ENCODE measurements at regions not wholly inside any gene's neighbourhood (a gene's known extent, or its start where the extent isn't known, plus 50 kb on each side); places are given as distances from the start of the nearest gene placed in this dataset.
"Not testable (repeated sequence)": the region's sequence is repeated elsewhere in the genome, so short reads cannot be mapped to it uniquely, and the experiment has no call there.

- DNase-seq (ENCODE audit: low read depth): not testable (repeated sequence)
These were observed 171.1 kb upstream of the CCNG1 start for GRCh38 chr5:163266249-163266648.

- peak; percentile 1 for DNase-seq (ENCODE audit: low read depth)
These were observed 167.8 kb upstream of the CCNG1 start for GRCh38 chr5:163269624-163270023.

GRCh38 chr5:163276466-163276865 is 160.9 kb upstream of the CCNG1 start:
- DNase-seq (ENCODE audit: low read depth): no peak

- not testable (repeated sequence) for DNase-seq (ENCODE audit: low read depth)
These were observed 156.5 kb upstream of the CCNG1 start for GRCh38 chr5:163280897-163281296.

GRCh38 chr5:163281512-163281911 is 155.9 kb upstream of the CCNG1 start:
- no peak for DNase-seq (ENCODE audit: low read depth)

- DNase-seq (ENCODE audit: low read depth): no peak
These were observed 143.6 kb upstream of the CCNG1 start for GRCh38 chr5:163293836-163294235.

- no peak for DNase-seq (ENCODE audit: low read depth)
These were observed 133.7 kb upstream of the CCNG1 start for GRCh38 chr5:163303718-163304117.

GRCh38 chr5:163305655-163306054 is 131.7 kb upstream of the CCNG1 start:
- no peak for DNase-seq (ENCODE audit: low read depth)

- DNase-seq (ENCODE audit: low read depth): no peak
These were observed 131.0 kb upstream of the CCNG1 start for GRCh38 chr5:163306421-163306820.

GRCh38 chr5:163309914-163310313 is 127.5 kb upstream of the CCNG1 start:
- no peak for DNase-seq (ENCODE audit: low read depth)

- DNase-seq (ENCODE audit: low read depth): no peak
These were observed 126.4 kb upstream of the CCNG1 start for GRCh38 chr5:163310997-163311396.

GRCh38 chr5:163312598-163312997 is 124.8 kb upstream of the CCNG1 start:
- DNase-seq (ENCODE audit: low read depth): no peak

- DNase-seq (ENCODE audit: low read depth): not testable (repeated sequence)
These were observed 124.3 kb upstream of the CCNG1 start for GRCh38 chr5:163313049-163313448.

- not testable (repeated sequence) for DNase-seq (ENCODE audit: low read depth)
These were observed 121.0 kb upstream of the CCNG1 start for GRCh38 chr5:163316374-163316773.

- no peak for DNase-seq (ENCODE audit: low read depth)
These were observed 118.7 kb upstream of the CCNG1 start for GRCh38 chr5:163318707-163319106.

- DNase-seq (ENCODE audit: low read depth): no peak
These were observed 115.9 kb upstream of the CCNG1 start for GRCh38 chr5:163321511-163321910.

GRCh38 chr5:163330723-163331668 is 106.4 kb upstream of the CCNG1 start:
- DNase-seq (ENCODE audit: low read depth): no peak

GRCh38 chr5:163336074-163336473 is 101.3 kb upstream of the CCNG1 start:
- DNase-seq (ENCODE audit: low read depth): not testable (repeated sequence)

GRCh38 chr5:163339148-163339547 is 98.2 kb upstream of the CCNG1 start:
- DNase-seq (ENCODE audit: low read depth): no peak

- DNase-seq (ENCODE audit: low read depth): not testable (repeated sequence)
These were observed 97.0 kb upstream of the CCNG1 start for GRCh38 chr5:163340378-163340777.

GRCh38 chr5:163342306-163342705 is 95.1 kb upstream of the CCNG1 start:
- no peak for DNase-seq (ENCODE audit: low read depth)

- no peak for DNase-seq (ENCODE audit: low read depth)
These were observed 92.2 kb upstream of the CCNG1 start for GRCh38 chr5:163345216-163345615.

- DNase-seq (ENCODE audit: low read depth): peak; percentile 44
These were observed 89.7 kb upstream of the CCNG1 start for GRCh38 chr5:163347671-163348070.

GRCh38 chr5:163350083-163350482 is 87.3 kb upstream of the CCNG1 start:
- no peak for DNase-seq (ENCODE audit: low read depth)
